ENCODE measurements at regions not wholly inside any gene's neighbourhood (a gene's known extent, or its start where the extent isn't known, plus 50 kb on each side); places are given as distances from the start of the nearest gene placed in this dataset.
A peak's percentile ranks its signal among the peaks of the same experiment; 100 is the strongest.

DNA sequence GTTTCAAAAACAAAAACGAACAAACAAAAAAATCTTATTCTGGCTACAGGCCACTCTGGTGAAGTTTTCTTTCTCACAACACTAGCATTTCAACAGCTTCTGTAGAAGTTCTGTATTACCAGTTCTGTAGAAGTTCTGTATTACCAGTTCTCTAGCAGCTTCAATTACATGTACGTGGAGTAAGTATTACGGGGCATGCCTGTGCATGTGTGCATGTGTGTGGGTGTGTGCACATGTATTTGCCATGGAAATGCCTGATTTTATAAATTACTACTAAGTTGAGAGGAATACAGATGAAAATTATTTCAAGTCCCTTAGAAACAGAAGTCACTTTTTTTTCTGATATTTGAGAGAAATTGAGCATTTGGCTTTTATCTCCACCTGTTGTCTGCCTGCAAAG, 414.2 kb downstream of the FOXO1 start:
- DNase-seq (ENCODE audit: low spot score): no peak

DNA sequence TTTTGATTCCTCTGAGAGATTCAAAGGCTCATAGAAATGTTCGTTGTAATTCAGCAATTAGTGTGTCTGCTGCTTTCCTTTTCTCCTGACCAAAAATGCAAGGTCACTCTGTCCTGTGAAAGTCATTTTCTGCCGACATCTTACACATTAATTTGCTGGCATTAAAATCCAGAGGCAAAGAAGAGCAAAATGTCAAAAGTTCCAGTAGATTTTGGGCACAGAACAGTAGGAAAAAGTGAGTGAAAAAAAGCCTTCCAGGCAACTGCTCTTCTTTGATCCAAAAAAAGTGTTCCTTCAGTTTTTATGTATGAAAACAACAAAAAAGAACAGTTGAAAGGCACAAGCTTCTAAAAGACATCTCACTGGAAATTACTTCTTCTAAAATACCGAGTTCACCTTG, 413.8 kb downstream of the FOXO1 start:
- no peak for DNase-seq (ENCODE audit: low spot score)

DNA sequence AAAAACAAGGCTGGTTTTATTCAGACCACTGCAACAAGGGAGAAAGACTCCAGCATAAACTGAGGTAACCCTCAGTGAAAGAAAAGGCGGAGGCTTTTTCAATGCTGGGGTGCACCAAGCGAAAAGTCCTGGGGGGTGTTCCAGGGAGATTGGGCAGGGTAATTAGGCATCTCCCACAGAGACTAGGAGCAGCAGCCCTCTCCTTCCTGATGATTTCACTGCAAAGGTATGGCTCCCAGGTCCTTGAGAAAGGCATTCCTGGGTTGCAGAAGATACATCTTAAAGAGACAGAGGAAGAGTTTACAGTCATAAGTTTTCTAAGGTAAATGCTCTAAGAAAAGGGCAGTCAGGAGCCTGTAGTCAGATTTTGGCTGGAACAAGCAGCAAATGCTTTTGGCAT, 412.0 kb downstream of the FOXO1 start:
- peak; percentile 5 for DNase-seq (ENCODE audit: low spot score)

GRCh38 chr13:40255551-40255950, 410.9 kb downstream of the FOXO1 start:
- DNase-seq (ENCODE audit: low spot score): no peak

GRCh38 chr13:40259899-40260298, 406.5 kb downstream of the FOXO1 start:
- no peak for DNase-seq (ENCODE audit: low spot score)

GRCh38 chr13:40261336-40261735, 405.1 kb downstream of the FOXO1 start:
- no peak for DNase-seq (ENCODE audit: low spot score)

- no peak for DNase-seq (ENCODE audit: low spot score)
Observed at GRCh38 chr13:40261947-40262346, 404.5 kb downstream of the FOXO1 start.

- no peak for DNase-seq (ENCODE audit: low spot score)
Observed at GRCh38 chr13:40269086-40269485, 397.4 kb downstream of the FOXO1 start.

- no peak for DNase-seq (ENCODE audit: low spot score)
Observed at GRCh38 chr13:40270726-40271125, 395.7 kb downstream of the FOXO1 start.

DNA sequence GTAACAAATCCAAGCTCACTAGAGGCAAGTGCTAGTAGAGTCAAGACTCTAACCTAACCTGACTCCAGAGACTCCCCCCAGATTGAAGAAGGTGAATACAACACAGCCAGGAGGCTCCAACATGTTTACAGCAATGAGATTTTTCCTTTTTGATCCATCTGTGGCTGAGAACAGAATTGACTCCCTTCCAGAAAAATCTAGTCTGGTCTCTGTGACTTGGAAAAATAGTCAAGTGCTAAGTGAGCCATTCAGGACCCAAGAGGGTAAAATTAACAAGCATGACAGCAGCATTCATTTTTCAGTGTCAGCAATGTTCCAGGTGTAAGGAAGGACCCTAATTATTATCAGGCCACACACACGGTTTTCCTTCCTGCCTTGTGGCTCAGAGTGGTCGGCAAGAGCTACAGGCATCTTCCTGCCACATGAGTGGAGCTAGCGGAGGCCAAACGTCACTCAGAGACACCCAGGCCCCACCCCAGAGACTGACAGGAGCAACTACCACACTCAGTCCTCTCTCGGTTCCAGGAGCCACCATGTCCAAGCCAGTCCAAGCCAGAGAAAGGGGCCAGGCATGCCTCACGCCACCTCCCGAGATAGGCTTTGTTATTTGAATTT, 395.1 kb downstream of the FOXO1 start:
- DNase-seq (ENCODE audit: low spot score): no peak

- DNase-seq (ENCODE audit: low spot score): peak; percentile 26
Observed at GRCh38 chr13:40271931-40272775, 394.3 kb downstream of the FOXO1 start.

- DNase-seq (ENCODE audit: low spot score): peak; percentile 8
Observed at GRCh38 chr13:40272776-40273139, 393.7 kb downstream of the FOXO1 start.

DNA sequence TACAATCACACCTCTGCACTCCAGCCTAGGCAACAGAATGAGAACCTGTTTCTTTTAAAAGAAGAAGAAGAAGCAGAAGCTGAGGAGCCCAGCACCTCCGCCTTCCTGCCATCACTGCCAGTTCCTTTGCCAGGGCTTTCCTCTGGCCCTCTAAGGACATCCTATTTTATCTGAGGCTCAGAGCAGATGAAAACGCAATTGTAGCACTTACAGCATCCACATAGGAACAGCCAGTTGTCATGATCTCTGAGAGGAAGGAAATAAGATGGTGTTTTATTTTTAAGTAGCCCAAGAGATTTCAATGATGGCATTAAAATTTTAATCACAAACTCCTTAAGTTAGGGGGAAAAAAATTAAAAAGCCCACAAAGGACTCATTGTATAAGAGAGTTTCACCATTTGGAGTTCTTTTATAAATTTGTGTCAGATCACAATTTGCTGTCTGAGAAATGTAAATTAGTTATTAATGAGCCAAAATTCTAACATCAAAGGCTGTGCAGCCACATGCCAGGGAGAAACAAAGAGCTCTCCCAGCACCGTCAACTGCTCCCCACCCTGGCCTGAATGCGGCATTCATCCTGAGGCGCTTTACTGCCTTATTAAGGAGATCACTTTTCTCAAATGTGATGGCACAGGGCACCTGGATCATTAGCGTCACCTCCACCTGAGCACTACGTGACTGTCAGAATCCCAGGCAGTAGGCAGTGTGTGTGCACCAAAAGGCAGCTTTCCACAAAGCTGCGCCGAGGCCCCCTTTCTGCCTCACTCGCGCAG, 393.0 kb downstream of the FOXO1 start:
- DNase-seq (ENCODE audit: low spot score): no peak

GRCh38 chr13:40274103-40274502, 392.3 kb downstream of the FOXO1 start:
- no peak for DNase-seq (ENCODE audit: low spot score)

DNA sequence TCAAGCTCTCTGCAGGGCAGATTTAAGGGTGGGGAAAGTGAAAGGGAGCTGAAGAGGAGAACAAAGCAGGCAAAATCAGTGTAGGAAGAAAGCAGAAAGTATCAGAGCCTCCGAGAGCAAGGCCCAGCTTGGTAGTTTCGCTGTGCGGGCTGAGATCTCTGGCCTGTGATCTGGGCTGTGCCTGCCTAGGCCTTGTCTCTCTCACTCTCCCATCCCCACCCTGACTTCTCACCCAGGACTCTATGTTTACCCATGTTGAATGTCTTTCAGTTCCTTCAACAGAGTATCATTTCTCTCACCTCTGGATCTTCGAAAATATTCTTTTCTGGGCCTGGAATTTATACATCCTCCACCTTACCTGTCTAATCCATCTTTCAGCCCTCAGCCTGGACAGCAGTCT, 391.3 kb downstream of the FOXO1 start:
- no peak for DNase-seq (ENCODE audit: low spot score)

DNA sequence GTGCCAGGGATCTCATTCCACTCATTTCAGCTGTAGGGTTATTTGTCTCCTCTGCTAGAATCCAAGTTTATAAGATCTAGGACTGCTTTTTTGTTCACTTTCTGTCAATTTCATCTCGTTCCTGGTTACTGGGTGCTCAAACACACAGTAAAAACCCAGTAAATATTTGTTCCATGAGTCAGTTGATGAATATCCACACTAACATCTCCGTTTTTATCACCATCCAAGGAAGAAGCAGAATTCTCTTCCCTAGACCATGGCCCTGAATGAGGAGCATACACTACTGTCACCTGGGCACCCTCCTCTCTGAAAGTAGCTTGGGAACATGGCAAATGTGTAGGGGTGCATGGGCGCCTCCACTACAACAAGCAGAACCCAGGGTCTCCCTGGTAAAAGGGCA, 390.8 kb downstream of the FOXO1 start:
- peak; percentile 26 for DNase-seq (ENCODE audit: low spot score)

DNA sequence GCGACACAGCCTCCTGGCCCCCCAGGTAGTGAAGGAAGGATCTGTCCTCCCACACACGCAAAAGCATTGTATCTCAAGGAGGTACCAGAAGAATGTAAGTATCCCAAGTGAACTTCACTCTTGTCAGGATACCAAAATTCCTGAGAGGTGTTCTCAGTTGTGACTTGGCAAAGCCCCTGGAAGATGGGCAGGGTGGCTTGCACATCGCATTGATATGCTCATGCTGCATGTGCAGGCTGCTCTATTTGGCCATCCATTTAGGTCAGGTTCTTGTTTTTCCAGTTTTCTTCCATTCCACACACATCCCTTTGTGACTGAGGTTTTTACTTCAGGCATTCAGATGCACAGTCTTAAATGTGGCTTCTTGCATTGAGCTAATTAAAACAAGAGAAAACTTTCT, 382.8 kb downstream of the FOXO1 start:
- DNase-seq (ENCODE audit: low spot score): no peak

GRCh38 chr13:40285634-40286033, 380.8 kb downstream of the FOXO1 start:
- no peak for DNase-seq (ENCODE audit: low spot score)

DNA sequence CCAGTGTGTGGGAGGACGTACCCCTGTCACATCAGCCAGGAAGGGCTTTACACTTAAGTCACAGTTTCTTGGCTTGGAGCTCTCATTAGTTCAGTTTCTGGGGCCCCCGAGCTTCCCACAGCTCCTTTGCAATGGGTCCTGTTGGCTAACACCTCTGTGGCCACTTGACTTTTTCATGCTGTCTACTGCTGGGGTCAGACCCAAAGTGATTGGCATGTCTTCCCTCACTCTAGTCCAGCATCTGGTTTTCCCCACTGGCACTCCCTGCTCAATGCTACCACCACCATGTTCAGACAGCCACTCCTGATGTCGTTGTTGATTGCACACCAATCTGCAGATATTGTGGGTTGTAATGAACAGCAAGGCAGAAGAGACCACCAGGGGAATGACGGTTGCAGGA, 379.0 kb downstream of the FOXO1 start:
- no peak for DNase-seq (ENCODE audit: low spot score)

GRCh38 chr13:40288259-40288658, 378.2 kb downstream of the FOXO1 start:
- no peak for DNase-seq (ENCODE audit: low spot score)

GRCh38 chr13:40290758-40291157, 375.7 kb downstream of the FOXO1 start:
- DNase-seq (ENCODE audit: low spot score): no peak

DNA sequence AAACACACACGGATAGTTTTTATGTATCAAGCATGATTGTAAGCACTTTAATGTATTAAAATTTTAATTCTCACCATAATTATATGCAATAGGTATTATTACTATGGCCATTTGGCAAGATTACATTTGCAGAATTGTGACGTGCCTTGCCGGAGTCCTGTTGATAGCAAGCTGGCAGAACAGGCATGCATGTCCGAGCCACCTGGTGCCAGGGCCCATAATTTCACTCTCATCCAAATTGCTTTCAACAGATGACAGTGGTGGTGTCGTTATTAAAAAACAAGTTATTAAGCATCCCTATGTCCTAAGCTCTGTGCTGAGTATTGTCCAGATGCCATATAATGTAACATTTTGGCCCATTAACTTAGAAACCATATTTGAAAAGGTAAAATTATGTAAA, 374.3 kb downstream of the FOXO1 start:
- DNase-seq (ENCODE audit: low spot score): no peak

DNA sequence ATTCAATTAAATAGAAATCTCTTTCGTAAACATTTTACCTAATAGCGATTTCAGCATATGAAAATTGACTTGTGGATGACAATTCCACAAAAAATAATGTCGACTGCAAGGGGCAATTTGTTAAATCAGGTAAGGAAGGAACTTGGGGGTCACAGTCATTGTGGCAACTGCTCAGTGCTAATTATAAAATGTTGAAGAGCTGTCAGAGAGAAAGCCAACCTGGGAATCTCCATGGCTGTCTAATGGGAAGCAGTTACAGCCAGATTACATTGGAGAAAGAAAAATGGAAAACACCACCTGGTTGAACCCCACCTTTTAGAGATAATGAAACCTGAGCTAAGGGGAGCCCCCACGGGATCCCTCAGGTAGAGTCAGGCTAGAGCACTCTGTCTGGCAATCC, 373.9 kb downstream of the FOXO1 start:
- DNase-seq (ENCODE audit: low spot score): no peak

All from LoVo (cell line).